Neural cell (in vitro differentiated cells): ENCODE measurements at regions not wholly inside any gene's neighbourhood (a gene's known extent, or its start where the extent isn't known, plus 50 kb on each side); places are given as distances from the start of the nearest gene placed in this dataset.

Experiments
- H2AFZ ChIP-seq: fragments of 200-600, 300-800 bp; sonication (generic), shearing (Covaris generic); 2 replicates; pipeline ENCODE4 v1.6.0; 2014; ENCODE audit warnings: low read depth, mild to moderate bottlenecking, antibody characterized with exemption, low read length, moderate library complexity
- H3F3A ChIP-seq: fragments of 200-600 bp; shearing (Covaris generic); 2 replicates; pipeline ENCODE4 v1.6.1; 2016; ENCODE audit warnings: mild to moderate bottlenecking, moderate library complexity, mixed read lengths, antibody characterized with exemption, low read length; ENCODE audit not compliant: insufficient read depth, poor library complexity, severe bottlenecking
- H3K27ac ChIP-seq: fragments of 200-600, 300-800 bp; sonication (generic), shearing (Covaris generic); 2 replicates; pipeline ENCODE4 v1.5.1; 2014; ENCODE audit warnings: mild to moderate bottlenecking, low read length, moderate library complexity
- H3K27me3 ChIP-seq: fragments of 300-800, 200-600 bp; sonication (generic), shearing (Covaris generic); 2 replicates; pipeline ENCODE4 v1.6.0; 2014; ENCODE audit warnings: mild to moderate bottlenecking, low read depth, low read length, moderate library complexity; ENCODE audit not compliant: insufficient read depth
- H3K36me3 ChIP-seq: fragments of 300-800, 200-600 bp; sonication (generic), shearing (Covaris generic); 2 replicates; pipeline ENCODE4 v1.5.1; 2014; ENCODE audit warnings: mild to moderate bottlenecking, antibody characterized with exemption, low read length, moderate library complexity; ENCODE audit not compliant: insufficient read depth
- H3K4me2 ChIP-seq: fragments of 300-800, 200-600 bp; sonication (generic), shearing (Covaris generic); 2 replicates; pipeline ENCODE4 v1.6.0; 2014; ENCODE audit warnings: mild to moderate bottlenecking, low read length
- H3K4me3 ChIP-seq: fragments of 300-800, 200-600 bp; sonication (generic), shearing (Covaris generic); 2 replicates; pipeline ENCODE4 v1.5.1; 2014; ENCODE audit warnings: mild to moderate bottlenecking, low read length, moderate library complexity
- H3K79me2 ChIP-seq: fragments of 200-600 bp; shearing (Covaris generic); replicated peaks from 2 replicates; pipeline ENCODE4 v1.6.0; 2014; ENCODE audit warnings: mild to moderate bottlenecking, low read length, moderate library complexity; ENCODE audit not compliant: insufficient read depth
- H3K9ac ChIP-seq: fragments of 300-800, 200-600 bp; sonication (generic), shearing (Covaris generic); 2 replicates; pipeline ENCODE4 v1.6.1; 2016; ENCODE audit warnings: mild to moderate bottlenecking, low read length, mixed read lengths
- H3K9me2 ChIP-seq: fragments of 200-600 bp; shearing (Covaris generic); 2 replicates; pipeline ENCODE4 v1.6.1; 2016; ENCODE audit warnings: mild to moderate bottlenecking, low read length, mixed read lengths; ENCODE audit not compliant: insufficient read depth
- H3K9me3 ChIP-seq: fragments of 200-600, 300-800 bp; sonication (generic), shearing (Covaris generic); 2 replicates; pipeline ENCODE4 v1.6.1; 2016; ENCODE audit warnings: mild to moderate bottlenecking, mixed run types, low read length, moderate library complexity, mixed read lengths
- H4K20me1 ChIP-seq: fragments of 200-600 bp; shearing (Covaris generic); 2 replicates; pipeline ENCODE4 v1.6.1; 2016; ENCODE audit warnings: mild to moderate bottlenecking, mixed run types; ENCODE audit not compliant: insufficient read depth
- EP300 ChIP-seq: fragments of 450-650 bp; conservative IDR thresholded peaks from 2 replicates; pipeline ENCODE4 v1.6.1; 2014; ENCODE audit warnings: antibody characterized with exemption, mild to moderate bottlenecking, moderate library complexity; ENCODE audit not compliant: poor library complexity, severe bottlenecking
- EZH2 ChIP-seq: fragments of 200-600, 300-800 bp; shearing (Covaris generic), sonication (generic); IDR thresholded peaks from 2 replicates; pipeline ENCODE4 v1.6.1; 2014; ENCODE audit warnings: antibody characterized with exemption, low read length, borderline replicate concordance, mild to moderate bottlenecking; ENCODE audit not compliant: insufficient read depth, poor library complexity, severe bottlenecking
- MXI1 ChIP-seq: fragments of 450-650 bp; conservative IDR thresholded peaks from 2 replicates; pipeline ENCODE4 v1.6.1; 2014; ENCODE audit warnings: antibody characterized with exemption, mild to moderate bottlenecking; ENCODE audit not compliant: poor library complexity, severe bottlenecking
- POLR2AphosphoS5 ChIP-seq: IDR thresholded peaks from 2 replicates; pipeline ENCODE4 v1.6.1; 2012
- RAD21 ChIP-seq: fragments of 450-650 bp; conservative IDR thresholded peaks from 2 replicates; pipeline ENCODE4 v1.6.1; 2014; ENCODE audit warnings: antibody characterized with exemption, mild to moderate bottlenecking, moderate library complexity
- SMC3 ChIP-seq: fragments of 450-650 bp; conservative IDR thresholded peaks from 2 replicates; pipeline ENCODE4 v1.6.1; 2014; ENCODE audit warnings: antibody characterized with exemption, mild to moderate bottlenecking, moderate library complexity; ENCODE audit not compliant: poor library complexity
- TAF1 ChIP-seq: IDR thresholded peaks from 2 replicates; pipeline ENCODE4 v1.6.1; 2012; ENCODE audit warnings: low read depth
- TF ChIP-seq, protein P1 (sequence below): fragments of 450-650 bp; IDR thresholded peaks from 2 replicates; pipeline ENCODE4 v1.5.1; 2014; ENCODE audit warnings: antibody characterized with exemption, mild to moderate bottlenecking, moderate library complexity; ENCODE audit not compliant: poor library complexity, severe bottlenecking
- TF ChIP-seq, protein P2 (sequence below): IDR thresholded peaks from 2 replicates; pipeline ENCODE4 v1.6.1; 2012; ENCODE audit warnings: borderline replicate concordance

DNA sequence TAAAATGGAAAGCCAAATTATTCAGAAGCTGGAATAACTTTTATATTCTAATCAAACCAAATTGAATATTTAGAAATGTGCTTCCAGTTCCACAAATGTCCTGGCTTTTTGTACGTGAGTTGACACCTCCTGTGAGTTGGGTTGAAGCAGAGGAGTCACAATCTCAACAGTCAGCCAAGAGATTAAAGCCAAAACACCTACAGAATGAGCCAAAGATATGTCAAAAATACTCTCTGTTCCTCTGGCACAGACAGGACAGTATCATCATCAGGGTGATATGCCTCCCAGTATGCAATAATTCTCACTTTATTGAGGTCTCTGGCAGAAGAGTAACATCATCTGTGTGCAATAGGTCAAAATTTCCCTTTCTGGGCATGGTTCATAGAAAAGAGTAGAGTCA lies 914.3 kb upstream of the AMELY start:
- H3K79me2 ChIP-seq = no peaks in the 10 kb centered on the region
- H3K36me3 ChIP-seq = no peaks in the 10 kb centered on the region
- H3K9ac ChIP-seq = no peak overlapping the region
- no peaks in the 10 kb centered on the region for H3K9me3 ChIP-seq
- H3K27me3 ChIP-seq = no peaks in the 10 kb centered on the region
- no peak overlapping the region for H3K27ac ChIP-seq
- no peak overlapping the region for H2AFZ ChIP-seq
- no peaks in the 10 kb centered on the region for H3F3A ChIP-seq
- H3K4me3 ChIP-seq = no peak overlapping the region
- TF ChIP-seq, protein P1, sequence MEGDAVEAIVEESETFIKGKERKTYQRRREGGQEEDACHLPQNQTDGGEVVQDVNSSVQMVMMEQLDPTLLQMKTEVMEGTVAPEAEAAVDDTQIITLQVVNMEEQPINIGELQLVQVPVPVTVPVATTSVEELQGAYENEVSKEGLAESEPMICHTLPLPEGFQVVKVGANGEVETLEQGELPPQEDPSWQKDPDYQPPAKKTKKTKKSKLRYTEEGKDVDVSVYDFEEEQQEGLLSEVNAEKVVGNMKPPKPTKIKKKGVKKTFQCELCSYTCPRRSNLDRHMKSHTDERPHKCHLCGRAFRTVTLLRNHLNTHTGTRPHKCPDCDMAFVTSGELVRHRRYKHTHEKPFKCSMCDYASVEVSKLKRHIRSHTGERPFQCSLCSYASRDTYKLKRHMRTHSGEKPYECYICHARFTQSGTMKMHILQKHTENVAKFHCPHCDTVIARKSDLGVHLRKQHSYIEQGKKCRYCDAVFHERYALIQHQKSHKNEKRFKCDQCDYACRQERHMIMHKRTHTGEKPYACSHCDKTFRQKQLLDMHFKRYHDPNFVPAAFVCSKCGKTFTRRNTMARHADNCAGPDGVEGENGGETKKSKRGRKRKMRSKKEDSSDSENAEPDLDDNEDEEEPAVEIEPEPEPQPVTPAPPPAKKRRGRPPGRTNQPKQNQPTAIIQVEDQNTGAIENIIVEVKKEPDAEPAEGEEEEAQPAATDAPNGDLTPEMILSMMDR = no peak
- TF ChIP-seq SMC3 = no peak
- TF ChIP-seq EZH2 = no peak
- no peak for TF ChIP-seq EP300
- TF ChIP-seq MXI1 = no peak
- no peak for TF ChIP-seq POLR2AphosphoS5
- TF ChIP-seq RAD21 = no peak
- TF ChIP-seq, protein P2, sequence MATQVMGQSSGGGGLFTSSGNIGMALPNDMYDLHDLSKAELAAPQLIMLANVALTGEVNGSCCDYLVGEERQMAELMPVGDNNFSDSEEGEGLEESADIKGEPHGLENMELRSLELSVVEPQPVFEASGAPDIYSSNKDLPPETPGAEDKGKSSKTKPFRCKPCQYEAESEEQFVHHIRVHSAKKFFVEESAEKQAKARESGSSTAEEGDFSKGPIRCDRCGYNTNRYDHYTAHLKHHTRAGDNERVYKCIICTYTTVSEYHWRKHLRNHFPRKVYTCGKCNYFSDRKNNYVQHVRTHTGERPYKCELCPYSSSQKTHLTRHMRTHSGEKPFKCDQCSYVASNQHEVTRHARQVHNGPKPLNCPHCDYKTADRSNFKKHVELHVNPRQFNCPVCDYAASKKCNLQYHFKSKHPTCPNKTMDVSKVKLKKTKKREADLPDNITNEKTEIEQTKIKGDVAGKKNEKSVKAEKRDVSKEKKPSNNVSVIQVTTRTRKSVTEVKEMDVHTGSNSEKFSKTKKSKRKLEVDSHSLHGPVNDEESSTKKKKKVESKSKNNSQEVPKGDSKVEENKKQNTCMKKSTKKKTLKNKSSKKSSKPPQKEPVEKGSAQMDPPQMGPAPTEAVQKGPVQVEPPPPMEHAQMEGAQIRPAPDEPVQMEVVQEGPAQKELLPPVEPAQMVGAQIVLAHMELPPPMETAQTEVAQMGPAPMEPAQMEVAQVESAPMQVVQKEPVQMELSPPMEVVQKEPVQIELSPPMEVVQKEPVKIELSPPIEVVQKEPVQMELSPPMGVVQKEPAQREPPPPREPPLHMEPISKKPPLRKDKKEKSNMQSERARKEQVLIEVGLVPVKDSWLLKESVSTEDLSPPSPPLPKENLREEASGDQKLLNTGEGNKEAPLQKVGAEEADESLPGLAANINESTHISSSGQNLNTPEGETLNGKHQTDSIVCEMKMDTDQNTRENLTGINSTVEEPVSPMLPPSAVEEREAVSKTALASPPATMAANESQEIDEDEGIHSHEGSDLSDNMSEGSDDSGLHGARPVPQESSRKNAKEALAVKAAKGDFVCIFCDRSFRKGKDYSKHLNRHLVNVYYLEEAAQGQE = no peak
- no peak for TF ChIP-seq TAF1
- no peaks in the 10 kb centered on the region for H4K20me1 ChIP-seq
- H3K9me2 ChIP-seq = no peaks in the 10 kb centered on the region
- H3K4me2 ChIP-seq = no peak overlapping the region

DNA sequence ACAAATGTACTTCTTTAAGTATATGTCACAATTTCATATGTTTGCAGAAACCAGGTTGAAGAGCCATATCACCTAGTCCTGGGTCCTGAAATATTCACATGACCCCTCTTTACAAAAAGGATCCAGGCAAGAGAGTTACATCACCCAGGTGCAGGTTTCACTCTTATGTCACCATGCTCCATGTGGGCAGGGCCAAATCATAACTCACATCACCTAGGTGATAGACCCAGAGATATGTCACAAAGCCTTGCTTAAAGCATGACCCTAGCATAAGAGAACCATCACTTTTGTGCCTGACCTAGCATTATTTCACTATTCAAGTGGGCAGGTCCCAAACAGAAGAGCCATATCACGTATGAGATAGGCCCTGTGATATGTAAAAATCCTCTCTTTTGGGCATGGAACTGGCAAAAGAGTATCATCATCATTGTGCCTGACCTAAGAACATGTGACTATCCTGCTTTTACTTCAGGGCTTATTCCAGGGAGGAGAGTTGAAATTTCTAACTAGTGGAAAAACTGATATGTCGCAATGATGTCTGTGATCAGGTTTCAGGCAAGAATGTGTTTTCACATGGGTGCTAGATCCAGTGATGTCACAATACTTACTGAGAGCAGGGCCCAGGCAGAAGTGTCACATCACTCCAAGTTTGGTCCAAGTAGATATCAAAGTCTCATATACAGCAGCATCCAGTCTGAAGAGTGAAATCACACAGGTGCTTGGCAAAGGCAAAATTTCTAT lies 909.9 kb upstream of the AMELY start:
- Histone ChIP-seq H3K36me3 (no peaks in the 10 kb centered on the region), H3K9me3 (no peaks in the 10 kb centered on the region), H3K4me3 (no peak overlapping the region), H3K27me3 (no peaks in the 10 kb centered on the region), H3K9ac (no peak overlapping the region), H2AFZ (no peak overlapping the region), H3K4me2 (no peak overlapping the region), H3K79me2 (no peaks in the 10 kb centered on the region), H3F3A (no peaks in the 10 kb centered on the region), H3K9me2 (no peaks in the 10 kb centered on the region), H3K27ac (no peak overlapping the region), H4K20me1 (no peaks in the 10 kb centered on the region)
- TF ChIP-seq TAF1 (no peak), RAD21 (no peak), EZH2 (no peak), SMC3 (no peak), POLR2AphosphoS5 (no peak), EP300 (no peak), MXI1 (no peak)
- TF ChIP-seq, protein P2 = no peak
- TF ChIP-seq, protein P1 = no peak
